ENCODE measurements at regions not wholly inside any gene's neighbourhood (a gene's known extent, or its start where the extent isn't known, plus 50 kb on each side); places are given as distances from the start of the nearest gene placed in this dataset.

- TF ChIP-seq, protein P1, sequence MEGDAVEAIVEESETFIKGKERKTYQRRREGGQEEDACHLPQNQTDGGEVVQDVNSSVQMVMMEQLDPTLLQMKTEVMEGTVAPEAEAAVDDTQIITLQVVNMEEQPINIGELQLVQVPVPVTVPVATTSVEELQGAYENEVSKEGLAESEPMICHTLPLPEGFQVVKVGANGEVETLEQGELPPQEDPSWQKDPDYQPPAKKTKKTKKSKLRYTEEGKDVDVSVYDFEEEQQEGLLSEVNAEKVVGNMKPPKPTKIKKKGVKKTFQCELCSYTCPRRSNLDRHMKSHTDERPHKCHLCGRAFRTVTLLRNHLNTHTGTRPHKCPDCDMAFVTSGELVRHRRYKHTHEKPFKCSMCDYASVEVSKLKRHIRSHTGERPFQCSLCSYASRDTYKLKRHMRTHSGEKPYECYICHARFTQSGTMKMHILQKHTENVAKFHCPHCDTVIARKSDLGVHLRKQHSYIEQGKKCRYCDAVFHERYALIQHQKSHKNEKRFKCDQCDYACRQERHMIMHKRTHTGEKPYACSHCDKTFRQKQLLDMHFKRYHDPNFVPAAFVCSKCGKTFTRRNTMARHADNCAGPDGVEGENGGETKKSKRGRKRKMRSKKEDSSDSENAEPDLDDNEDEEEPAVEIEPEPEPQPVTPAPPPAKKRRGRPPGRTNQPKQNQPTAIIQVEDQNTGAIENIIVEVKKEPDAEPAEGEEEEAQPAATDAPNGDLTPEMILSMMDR (IDR thresholded peaks at IDR 0.05; ENCODE audit: poor library complexity): no peak
- TF ChIP-seq EZH2phosphoT487 (IDR thresholded peaks at IDR 0.05; ENCODE audit: low read depth, severe bottlenecking, unreplicated experiment) (no peak), EZH2 (IDR thresholded peaks at IDR 0.05; ENCODE audit: borderline replicate concordance) (no peak)
These were observed 169.4 kb downstream of the FOXL1 start for GRCh38 chr16:86747761-86748160.

Measured in hepatocyte (in vitro differentiated cells).